Esophagus muscularis mucosa (tissue), 3 donors: ENCODE measurements at regions not wholly inside any gene's neighbourhood (a gene's known extent, or its start where the extent isn't known, plus 50 kb on each side); places are given as distances from the start of the nearest gene placed in this dataset.

Source experiments
- POLR2AphosphoS5 ChIP-seq, 2 donors: sonication (generic); formaldehyde crosslinking; IDR thresholded peaks; one replicate each; pipeline ENCODE4 v1.6.1; 2017; ENCODE audit warnings: antibody characterized with exemption in 2 of 2
- TF ChIP-seq, protein P1 (sequence below), 3 experiments: fragments of 200-600 bp in 2 of 3; fragments of 450-650 bp in 1 of 3; sonication (generic) in 2 of 3; IDR thresholded peaks; one replicate each; pipeline ENCODE4 v1.5.1; 2017 to 2019; ENCODE audit warnings: antibody characterized with exemption in 3 of 3, mild to moderate bottlenecking in 2 of 3, moderate library complexity in 1 of 3

DNA sequence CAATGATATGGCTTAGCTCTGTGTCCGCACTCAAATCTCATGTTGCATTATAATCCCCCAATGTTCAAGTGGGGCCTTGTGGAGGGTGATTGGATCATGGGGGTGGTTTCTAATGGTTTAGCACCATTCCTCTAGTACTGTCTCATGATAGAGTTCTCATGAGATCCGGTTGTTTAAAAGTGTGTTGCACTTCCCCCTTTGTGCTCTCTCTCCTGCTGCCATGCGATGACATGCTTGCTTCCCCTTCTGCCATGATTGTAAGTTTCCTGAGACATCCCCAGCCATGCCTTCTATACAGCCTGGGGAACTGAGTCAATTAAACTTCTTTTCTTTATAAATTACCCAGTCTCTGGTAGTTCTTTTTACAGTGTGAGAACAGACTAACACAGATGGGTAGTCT lies 427.1 kb downstream of the CHSY3 start:
- TF ChIP-seq, protein P1, sequence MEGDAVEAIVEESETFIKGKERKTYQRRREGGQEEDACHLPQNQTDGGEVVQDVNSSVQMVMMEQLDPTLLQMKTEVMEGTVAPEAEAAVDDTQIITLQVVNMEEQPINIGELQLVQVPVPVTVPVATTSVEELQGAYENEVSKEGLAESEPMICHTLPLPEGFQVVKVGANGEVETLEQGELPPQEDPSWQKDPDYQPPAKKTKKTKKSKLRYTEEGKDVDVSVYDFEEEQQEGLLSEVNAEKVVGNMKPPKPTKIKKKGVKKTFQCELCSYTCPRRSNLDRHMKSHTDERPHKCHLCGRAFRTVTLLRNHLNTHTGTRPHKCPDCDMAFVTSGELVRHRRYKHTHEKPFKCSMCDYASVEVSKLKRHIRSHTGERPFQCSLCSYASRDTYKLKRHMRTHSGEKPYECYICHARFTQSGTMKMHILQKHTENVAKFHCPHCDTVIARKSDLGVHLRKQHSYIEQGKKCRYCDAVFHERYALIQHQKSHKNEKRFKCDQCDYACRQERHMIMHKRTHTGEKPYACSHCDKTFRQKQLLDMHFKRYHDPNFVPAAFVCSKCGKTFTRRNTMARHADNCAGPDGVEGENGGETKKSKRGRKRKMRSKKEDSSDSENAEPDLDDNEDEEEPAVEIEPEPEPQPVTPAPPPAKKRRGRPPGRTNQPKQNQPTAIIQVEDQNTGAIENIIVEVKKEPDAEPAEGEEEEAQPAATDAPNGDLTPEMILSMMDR (IDR thresholded peaks at IDR 0.05) = no peak
- TF ChIP-seq POLR2AphosphoS5 (IDR thresholded peaks at IDR 0.05) = no peak
